GM21529 (cell line): ENCODE measurements at regions not wholly inside any gene's neighbourhood (a gene's known extent, or its start where the extent isn't known, plus 50 kb on each side); places are given as distances from the start of the nearest gene placed in this dataset.

Experiments used
- ATAC-seq: cut with Tn5 transposase; IDR thresholded peaks from one replicate; pipeline ENCODE4 v1.9.1; 2021; ENCODE audit not compliant: unreplicated experiment

DNA sequence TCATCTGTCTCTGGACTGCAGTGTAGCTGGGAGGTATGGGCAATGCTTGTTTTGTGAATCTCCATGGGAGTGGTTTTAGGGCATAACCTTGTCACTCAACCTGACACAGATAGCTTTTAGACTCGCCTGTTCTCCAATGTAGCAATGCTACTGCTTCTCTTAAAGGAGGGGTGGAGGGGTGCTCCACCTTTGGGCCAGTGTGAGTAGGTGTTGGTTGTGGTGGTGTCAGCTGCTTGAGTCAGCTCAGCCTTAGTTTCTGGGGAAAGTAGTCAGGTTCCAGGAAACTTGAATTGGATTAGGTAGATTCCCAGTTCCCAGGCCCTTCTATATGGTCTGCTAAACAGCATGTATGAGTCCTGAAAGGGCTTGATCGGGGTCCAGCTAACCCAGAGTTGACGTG lies 91.1 kb upstream of the PLPPR1 start:
- no peak for ATAC-seq

DNA sequence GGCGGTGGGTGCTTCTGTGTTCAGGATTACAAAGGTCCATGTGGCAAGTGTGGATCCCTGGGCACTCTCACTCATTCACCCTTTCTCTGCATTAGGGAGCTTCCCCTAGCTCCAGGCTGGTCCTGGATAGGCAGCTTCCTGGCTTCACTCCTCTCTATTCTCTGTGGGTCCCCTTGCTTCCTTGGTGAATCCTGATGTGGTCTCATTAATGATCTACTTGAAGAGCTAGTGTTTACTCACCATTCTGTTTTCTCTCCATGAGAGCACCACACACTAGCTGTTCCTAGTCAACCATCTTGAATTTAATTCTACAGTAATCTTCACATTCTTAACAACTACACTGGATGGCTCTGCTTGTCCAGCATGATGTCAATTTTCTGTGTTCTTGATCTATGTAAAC lies 90.0 kb upstream of the PLPPR1 start:
- no peak for ATAC-seq

GRCh38 chr9:100939636-100940035 lies 88.9 kb upstream of the PLPPR1 start:
- no peak for ATAC-seq

DNA sequence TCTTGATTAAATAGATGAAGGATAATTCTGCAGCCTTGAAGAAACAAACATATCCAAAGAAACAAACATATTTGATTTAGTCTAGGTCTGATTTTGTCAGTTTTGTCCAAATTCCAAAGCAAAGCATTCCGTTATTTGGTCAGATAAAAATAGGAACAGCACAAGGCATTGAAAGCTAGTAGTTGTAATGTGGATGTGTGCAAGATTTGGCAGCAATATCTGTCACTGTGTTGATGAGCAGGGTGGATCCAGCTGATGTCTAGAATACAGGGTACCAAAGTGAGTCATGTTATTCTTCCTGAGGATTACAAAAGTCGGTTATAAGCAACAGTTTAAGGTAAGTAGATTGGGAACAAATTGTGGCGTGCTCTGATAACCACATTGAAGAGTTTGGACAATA lies 69.3 kb upstream of the PLPPR1 start:
- no peak for ATAC-seq
